Ishikawa (cell line): ENCODE measurements at regions not wholly inside any gene's neighbourhood (a gene's known extent, or its start where the extent isn't known, plus 50 kb on each side); places are given as distances from the start of the nearest gene placed in this dataset.

Experiments used
- CREB1 ChIP-seq: IDR thresholded peaks from 2 replicates; pipeline ENCODE4 v1.6.1; 2012; ENCODE audit warnings: low read depth
- EP300 ChIP-seq: IDR thresholded peaks from 2 replicates; pipeline ENCODE4 v1.6.1; 2012; ENCODE audit warnings: borderline replicate concordance
- RAD21 ChIP-seq: IDR thresholded peaks from 2 replicates; pipeline ENCODE4 v1.6.1; 2012; ENCODE audit warnings: low read depth
- TAF1 ChIP-seq: IDR thresholded peaks from 2 replicates; pipeline ENCODE4 v1.6.1; 2012; ENCODE audit warnings: low read depth, mild to moderate bottlenecking
- TEAD4 ChIP-seq: IDR thresholded peaks from 2 replicates; pipeline ENCODE4 v1.6.1; 2012
- YY1 ChIP-seq: IDR thresholded peaks from 2 replicates; pipeline ENCODE4 v1.6.1; 2012; ENCODE audit warnings: low read depth
- TF ChIP-seq, protein P1 (sequence below): IDR thresholded peaks from 2 replicates; pipeline ENCODE4 v1.6.1; 2012
- TF ChIP-seq, protein P2 (sequence below): IDR thresholded peaks from 2 replicates; pipeline ENCODE4 v1.6.1; 2012
- TF ChIP-seq, protein P3 (sequence below): IDR thresholded peaks from 2 replicates; pipeline ENCODE4 v1.6.1; 2012; ENCODE audit warnings: low read depth, mild to moderate bottlenecking

DNA sequence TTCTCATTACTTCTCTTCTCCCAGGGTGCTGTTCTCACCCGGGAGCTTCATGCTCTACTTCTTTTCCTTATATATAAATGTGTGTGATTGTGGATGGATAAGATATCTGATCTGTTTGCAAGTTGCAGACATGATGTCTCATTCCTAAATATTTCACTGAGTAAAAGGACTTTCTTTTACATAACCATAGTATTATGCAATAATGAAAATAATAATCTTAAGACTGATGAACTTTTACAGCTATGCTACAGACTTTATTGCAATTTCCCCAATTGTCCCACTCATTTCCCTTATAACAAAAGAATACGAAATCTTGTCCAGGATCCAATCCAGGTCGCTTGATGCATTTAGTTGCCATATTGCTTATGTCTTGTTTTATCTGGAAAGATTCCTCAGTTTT, 284.5 kb upstream of the JAG1 start:
- TF ChIP-seq, protein P1, sequence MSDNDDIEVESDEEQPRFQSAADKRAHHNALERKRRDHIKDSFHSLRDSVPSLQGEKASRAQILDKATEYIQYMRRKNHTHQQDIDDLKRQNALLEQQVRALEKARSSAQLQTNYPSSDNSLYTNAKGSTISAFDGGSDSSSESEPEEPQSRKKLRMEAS, result no peak
- no peak for TF ChIP-seq CREB1
- no peak for TF ChIP-seq TAF1
- no peak for TF ChIP-seq YY1
- TF ChIP-seq, protein P2, sequence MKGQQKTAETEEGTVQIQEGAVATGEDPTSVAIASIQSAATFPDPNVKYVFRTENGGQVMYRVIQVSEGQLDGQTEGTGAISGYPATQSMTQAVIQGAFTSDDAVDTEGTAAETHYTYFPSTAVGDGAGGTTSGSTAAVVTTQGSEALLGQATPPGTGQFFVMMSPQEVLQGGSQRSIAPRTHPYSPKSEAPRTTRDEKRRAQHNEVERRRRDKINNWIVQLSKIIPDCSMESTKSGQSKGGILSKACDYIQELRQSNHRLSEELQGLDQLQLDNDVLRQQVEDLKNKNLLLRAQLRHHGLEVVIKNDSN, result no peak
- TF ChIP-seq, protein P3, sequence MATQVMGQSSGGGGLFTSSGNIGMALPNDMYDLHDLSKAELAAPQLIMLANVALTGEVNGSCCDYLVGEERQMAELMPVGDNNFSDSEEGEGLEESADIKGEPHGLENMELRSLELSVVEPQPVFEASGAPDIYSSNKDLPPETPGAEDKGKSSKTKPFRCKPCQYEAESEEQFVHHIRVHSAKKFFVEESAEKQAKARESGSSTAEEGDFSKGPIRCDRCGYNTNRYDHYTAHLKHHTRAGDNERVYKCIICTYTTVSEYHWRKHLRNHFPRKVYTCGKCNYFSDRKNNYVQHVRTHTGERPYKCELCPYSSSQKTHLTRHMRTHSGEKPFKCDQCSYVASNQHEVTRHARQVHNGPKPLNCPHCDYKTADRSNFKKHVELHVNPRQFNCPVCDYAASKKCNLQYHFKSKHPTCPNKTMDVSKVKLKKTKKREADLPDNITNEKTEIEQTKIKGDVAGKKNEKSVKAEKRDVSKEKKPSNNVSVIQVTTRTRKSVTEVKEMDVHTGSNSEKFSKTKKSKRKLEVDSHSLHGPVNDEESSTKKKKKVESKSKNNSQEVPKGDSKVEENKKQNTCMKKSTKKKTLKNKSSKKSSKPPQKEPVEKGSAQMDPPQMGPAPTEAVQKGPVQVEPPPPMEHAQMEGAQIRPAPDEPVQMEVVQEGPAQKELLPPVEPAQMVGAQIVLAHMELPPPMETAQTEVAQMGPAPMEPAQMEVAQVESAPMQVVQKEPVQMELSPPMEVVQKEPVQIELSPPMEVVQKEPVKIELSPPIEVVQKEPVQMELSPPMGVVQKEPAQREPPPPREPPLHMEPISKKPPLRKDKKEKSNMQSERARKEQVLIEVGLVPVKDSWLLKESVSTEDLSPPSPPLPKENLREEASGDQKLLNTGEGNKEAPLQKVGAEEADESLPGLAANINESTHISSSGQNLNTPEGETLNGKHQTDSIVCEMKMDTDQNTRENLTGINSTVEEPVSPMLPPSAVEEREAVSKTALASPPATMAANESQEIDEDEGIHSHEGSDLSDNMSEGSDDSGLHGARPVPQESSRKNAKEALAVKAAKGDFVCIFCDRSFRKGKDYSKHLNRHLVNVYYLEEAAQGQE, result no peak
- TF ChIP-seq TEAD4, result no peak
- TF ChIP-seq RAD21, result no peak
- TF ChIP-seq EP300, result no peak
